Gastroesophageal sphincter (tissue), 4 donors: ENCODE measurements at regions not wholly inside any gene's neighbourhood (a gene's known extent, or its start where the extent isn't known, plus 50 kb on each side); places are given as distances from the start of the nearest gene placed in this dataset.

Source experiments
- ATAC-seq: fragments of 150-250 bp; one replicate; pipeline ENCODE4 v1.9.1; 2016; ENCODE audit warnings: mild to moderate bottlenecking, moderate library complexity
- H3K27ac ChIP-seq, 4 donors: fragments of 200-600 bp; sonication (generic) in 3 of 4; 1 replicate in 3 of 4; 2 replicates in 1 of 4; pipeline ENCODE4 v1.5.1; 2016 to 2019
- H3K27me3 ChIP-seq: fragments of 200-600 bp; sonication (generic); one replicate; pipeline ENCODE4 v1.5.1; 2019
- H3K36me3 ChIP-seq, 2 donors: fragments of 200-600 bp; sonication (generic); one replicate each; pipeline ENCODE4 v1.5.1; 2019; ENCODE audit warnings: control low read depth in 1 of 2
- H3K4me1 ChIP-seq, 3 donors: fragments of 200-600 bp; sonication (generic); 1 replicate in 2 of 3; 2 replicates in 1 of 3; pipeline ENCODE4 v1.5.1; 2016 to 2019; ENCODE audit warnings: control low read depth in 2 of 3
- H3K4me3 ChIP-seq, 2 donors: fragments of 200-600 bp; sonication (generic); one replicate each; pipeline ENCODE4 v1.5.1; 2019; ENCODE audit warnings: mild to moderate bottlenecking in 1 of 2, moderate library complexity in 1 of 2
- H3K9me3 ChIP-seq, 3 donors: fragments of 200-600 bp; sonication (generic); one replicate each; pipeline ENCODE4 v1.5.1; 2017 to 2019; ENCODE audit warnings: control low read depth in 2 of 3
- EP300 ChIP-seq: sonication (generic); formaldehyde crosslinking; IDR thresholded peaks from one replicate; pipeline ENCODE4 v1.6.1; 2017; ENCODE audit warnings: antibody characterized with exemption, mild to moderate bottlenecking
- POLR2A ChIP-seq, 2 donors: fragments of 450-650 bp; IDR thresholded peaks; one replicate each; pipeline ENCODE4 v1.6.1; 2017; ENCODE audit warnings: antibody characterized with exemption in 2 of 2, mild to moderate bottlenecking in 2 of 2, moderate library complexity in 1 of 2
- POLR2AphosphoS5 ChIP-seq: sonication (generic); formaldehyde crosslinking; IDR thresholded peaks from one replicate; pipeline ENCODE4 v1.6.1; 2017; ENCODE audit warnings: antibody characterized with exemption
- WGBS, 2 donors: methylation state at CpG; one replicate each; pipeline ENCODE4 v1.1.5; 2018; ENCODE audit warnings: low coverage in 1 of 2; 5-methylcytosine and 5-hydroxymethylcytosine counted together
- TF ChIP-seq, protein P1 (sequence below), 4 experiments: fragments of 200-600 bp in 2 of 4; fragments of 450-650 bp in 2 of 4; sonication (generic) in 1 of 4; IDR thresholded peaks; one replicate each; pipeline ENCODE4 v1.5.1; 2017 to 2019; ENCODE audit warnings: antibody characterized with exemption in 4 of 4, mild to moderate bottlenecking in 2 of 4, moderate library complexity in 2 of 4

DNA sequence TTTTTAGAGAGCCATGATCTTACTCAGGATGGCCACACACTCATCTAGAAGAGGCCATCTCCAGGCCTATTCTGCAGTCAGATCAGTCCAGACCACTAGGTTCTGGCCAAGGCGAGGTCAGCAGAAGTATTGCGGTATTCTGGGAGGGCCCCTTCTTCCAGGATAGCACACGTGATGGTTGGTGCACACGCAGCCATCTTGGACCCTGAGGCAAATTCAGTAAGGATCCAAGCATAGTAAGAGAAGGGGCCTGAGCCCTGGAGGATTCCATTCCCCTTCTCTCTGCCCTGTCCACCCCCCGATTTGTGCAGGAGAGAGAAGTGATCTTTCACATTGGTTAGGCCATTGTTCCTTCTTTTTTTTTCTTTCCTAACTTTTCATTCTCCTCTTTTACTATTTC, 957.9 kb downstream of the BRD1 start:
- Histone ChIP-seq H3K36me3 (no peaks in the 10 kb centered on the region), H3K27me3 (peaks cover 64% of the 10 kb centered on the region), H3K9me3 (peaks cover 0 to 14% (median 0%) of the 10 kb centered on the region in 3 donors), H3K27ac (no peak overlapping the region), H3K4me1 (no peaks in the 10 kb centered on the region), H3K4me3 (no peak overlapping the region)
- ATAC-seq: no peak
- 84 to 85% methylated on average over 2 to 3 of the region's 5 CpGs for whole genome bisulfite sequencing, 2 donors
- TF ChIP-seq POLR2A (IDR thresholded peaks at IDR 0.05): no peak
- TF ChIP-seq EP300: no peak
- TF ChIP-seq, protein P1, sequence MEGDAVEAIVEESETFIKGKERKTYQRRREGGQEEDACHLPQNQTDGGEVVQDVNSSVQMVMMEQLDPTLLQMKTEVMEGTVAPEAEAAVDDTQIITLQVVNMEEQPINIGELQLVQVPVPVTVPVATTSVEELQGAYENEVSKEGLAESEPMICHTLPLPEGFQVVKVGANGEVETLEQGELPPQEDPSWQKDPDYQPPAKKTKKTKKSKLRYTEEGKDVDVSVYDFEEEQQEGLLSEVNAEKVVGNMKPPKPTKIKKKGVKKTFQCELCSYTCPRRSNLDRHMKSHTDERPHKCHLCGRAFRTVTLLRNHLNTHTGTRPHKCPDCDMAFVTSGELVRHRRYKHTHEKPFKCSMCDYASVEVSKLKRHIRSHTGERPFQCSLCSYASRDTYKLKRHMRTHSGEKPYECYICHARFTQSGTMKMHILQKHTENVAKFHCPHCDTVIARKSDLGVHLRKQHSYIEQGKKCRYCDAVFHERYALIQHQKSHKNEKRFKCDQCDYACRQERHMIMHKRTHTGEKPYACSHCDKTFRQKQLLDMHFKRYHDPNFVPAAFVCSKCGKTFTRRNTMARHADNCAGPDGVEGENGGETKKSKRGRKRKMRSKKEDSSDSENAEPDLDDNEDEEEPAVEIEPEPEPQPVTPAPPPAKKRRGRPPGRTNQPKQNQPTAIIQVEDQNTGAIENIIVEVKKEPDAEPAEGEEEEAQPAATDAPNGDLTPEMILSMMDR (IDR thresholded peaks at IDR 0.05): no peak
- TF ChIP-seq POLR2AphosphoS5: no peak

DNA sequence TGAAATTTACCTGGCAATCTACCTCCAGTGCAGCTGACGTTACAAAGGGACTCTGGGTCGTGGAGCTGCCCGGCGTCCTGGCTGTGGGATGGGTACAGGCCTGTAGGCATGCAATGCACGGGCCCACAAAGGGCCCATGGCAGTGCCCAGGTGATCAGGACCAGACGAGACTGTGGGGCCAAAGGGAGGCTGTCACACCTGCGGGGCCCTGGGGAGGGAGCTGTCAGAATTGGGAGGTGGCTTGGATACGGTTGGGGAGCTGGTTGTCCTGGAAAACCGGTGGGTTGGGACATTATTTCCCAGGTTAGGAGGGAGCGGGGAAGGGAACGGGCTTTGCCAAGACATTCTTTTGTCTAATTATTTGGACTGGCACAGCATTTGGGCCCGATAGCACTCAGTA, 958.5 kb downstream of the BRD1 start:
- WGBS, 2 donors: 85 to 97% methylated on average over 4 to 6 of the region's 12 CpGs
- Histone ChIP-seq H3K27ac (no peak overlapping the region), H3K4me1 (no peaks in the 10 kb centered on the region), H3K4me3 (no peak overlapping the region), H3K9me3 (peaks cover 0 to 13% (median 0%) of the 10 kb centered on the region in 3 donors), H3K27me3 (peaks cover 69% of the 10 kb centered on the region), H3K36me3 (no peaks in the 10 kb centered on the region)
- ATAC-seq: no peak
- TF ChIP-seq POLR2AphosphoS5: no peak
- TF ChIP-seq, protein P1 (IDR thresholded peaks at IDR 0.05): no peak
- TF ChIP-seq POLR2A (IDR thresholded peaks at IDR 0.05): no peak
- TF ChIP-seq EP300: no peak

DNA sequence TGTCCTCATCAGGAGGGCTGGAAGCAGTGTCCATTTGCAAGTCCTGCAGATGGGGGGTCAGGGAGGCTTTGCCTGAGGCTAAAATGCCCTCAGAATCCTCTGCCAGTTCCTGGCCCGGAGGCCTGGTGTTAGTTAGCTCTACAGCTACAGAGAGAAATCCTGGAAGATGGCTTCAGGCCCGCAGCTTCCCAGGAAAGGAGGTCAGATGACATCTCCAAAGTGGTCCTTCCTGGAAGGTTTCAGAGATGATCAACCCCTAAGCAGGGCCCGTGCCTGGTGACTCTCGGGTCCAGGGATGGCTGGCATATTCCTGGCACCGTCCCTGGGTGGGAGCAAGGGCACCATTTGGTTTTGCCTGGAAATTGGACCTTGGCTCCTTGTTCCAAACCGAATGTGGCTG, 959.1 kb downstream of the BRD1 start:
- 14 to 43% methylated on average over 1 to 4 of the region's 6 CpGs for WGBS, 2 donors
- TF ChIP-seq, protein P1 (IDR thresholded peaks at IDR 0.05): no peak
- TF ChIP-seq EP300: no peak
- no peak for TF ChIP-seq POLR2AphosphoS5
- TF ChIP-seq POLR2A (IDR thresholded peaks at IDR 0.05): no peak
- H3K4me3 ChIP-seq: no peak overlapping the region
- H3K27me3 ChIP-seq: peaks cover 75% of the 10 kb centered on the region
- H3K36me3 ChIP-seq: no peaks in the 10 kb centered on the region
- H3K9me3 ChIP-seq: peaks cover 0 to 13% (median 0%) of the 10 kb centered on the region in 3 donors
- H3K4me1 ChIP-seq: no peaks in the 10 kb centered on the region
- H3K27ac ChIP-seq: no peak overlapping the region
- no peak for ATAC-seq

DNA sequence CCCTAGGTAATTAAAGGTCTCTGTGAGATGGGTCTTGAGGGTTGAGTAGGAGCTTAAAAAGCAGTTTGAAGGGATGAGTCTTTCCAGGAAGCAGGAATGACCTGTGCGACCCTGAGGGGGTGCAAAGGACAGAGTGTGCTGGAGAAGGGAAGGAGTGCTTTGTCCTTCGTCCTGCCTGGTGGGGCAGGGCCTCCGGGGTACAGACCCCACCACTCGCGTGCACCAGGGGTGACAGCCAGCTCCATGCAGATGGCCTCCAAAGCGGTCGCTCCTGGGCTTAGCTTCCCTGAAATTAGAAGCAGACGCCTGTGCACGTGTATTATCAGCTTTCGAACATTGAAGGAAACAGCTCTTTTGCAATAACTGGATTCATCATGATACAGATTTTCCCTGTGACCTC, 959.8 kb downstream of the BRD1 start:
- H3K36me3 ChIP-seq: no peaks in the 10 kb centered on the region
- no peaks in the 10 kb centered on the region for H3K4me1 ChIP-seq
- peaks cover 78% of the 10 kb centered on the region for H3K27me3 ChIP-seq
- no peak overlapping the region for H3K27ac ChIP-seq
- WGBS, 2 donors: 39 to 82% methylated on average over 6 to 9 of the region's 10 CpGs
- no peak overlapping the region for H3K4me3 ChIP-seq
- H3K9me3 ChIP-seq: peaks cover 0 to 13% (median 0%) of the 10 kb centered on the region in 3 donors
- no peak for ATAC-seq
- no peak for TF ChIP-seq POLR2AphosphoS5
- TF ChIP-seq POLR2A (IDR thresholded peaks at IDR 0.05): no peak
- TF ChIP-seq, protein P1 (IDR thresholded peaks at IDR 0.05): no peak
- no peak for TF ChIP-seq EP300

DNA sequence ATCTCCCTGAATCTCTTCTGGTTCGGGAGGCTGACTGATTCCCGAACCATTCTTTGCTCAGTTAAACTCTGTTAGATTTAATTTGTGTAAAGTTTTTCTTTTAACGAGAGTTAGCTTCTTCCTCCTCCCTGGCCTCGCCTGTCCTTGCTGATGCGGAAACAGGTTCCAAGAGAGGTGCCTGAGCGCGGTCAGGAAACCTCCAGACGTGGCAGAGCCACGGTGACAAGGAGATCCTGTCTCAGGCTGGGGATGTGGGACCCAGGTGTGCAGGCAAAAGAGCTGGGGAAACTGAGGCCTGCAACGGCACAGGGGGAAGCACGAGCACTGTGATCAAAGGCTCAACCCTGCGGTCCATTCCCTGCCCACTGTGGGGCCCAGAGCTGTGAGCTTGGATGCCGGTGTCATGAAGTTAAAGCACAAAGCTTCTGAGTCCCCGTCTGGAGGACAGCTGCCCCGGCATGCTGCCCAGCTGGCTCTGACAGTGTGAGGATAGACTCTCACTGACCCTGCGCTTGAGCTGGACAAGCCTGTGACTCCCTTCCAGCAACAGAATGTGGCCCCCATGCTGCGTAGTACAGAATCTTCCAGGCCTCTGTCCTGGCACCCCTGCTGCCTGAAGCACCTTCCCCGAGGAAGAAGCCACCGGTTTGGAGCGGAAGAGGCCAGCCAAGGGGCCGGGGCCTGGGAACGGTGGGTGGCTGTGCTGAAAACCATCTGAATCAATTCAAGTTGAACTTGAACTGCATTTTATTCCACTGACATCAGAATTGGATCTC, 960.6 kb downstream of the BRD1 start:
- H3K27me3 ChIP-seq: peaks cover 71% of the 10 kb centered on the region
- no peak overlapping the region for H3K27ac ChIP-seq
- H3K36me3 ChIP-seq: no peaks in the 10 kb centered on the region
- 47 to 100% methylated on average over 2 to 10 of the region's 22 CpGs for WGBS, 2 donors
- H3K9me3 ChIP-seq: peaks cover 0 to 13% (median 0%) of the 10 kb centered on the region in 3 donors
- no peak for ATAC-seq
- TF ChIP-seq POLR2AphosphoS5: no peak
- no peak for TF ChIP-seq EP300
- TF ChIP-seq, protein P1 (IDR thresholded peaks at IDR 0.05): no peak
- TF ChIP-seq POLR2A (IDR thresholded peaks at IDR 0.05): no peak
- no peak overlapping the region for H3K4me3 ChIP-seq
- H3K4me1 ChIP-seq: no peaks in the 10 kb centered on the region
